Thyroid gland (tissue), 4 donors: ENCODE measurements at regions not wholly inside any gene's neighbourhood (a gene's known extent, or its start where the extent isn't known, plus 50 kb on each side); places are given as distances from the start of the nearest gene placed in this dataset.

Experiments
- CTCF ChIP-seq, 6 experiments: fragments of 200-600 bp in 3 of 6; fragments of 450-650 bp in 3 of 6; sonication (generic) in 3 of 6; IDR thresholded peaks; one replicate each; pipeline ENCODE4 v1.5.1; 2016 to 2019; ENCODE audit warnings: antibody characterized with exemption in 6 of 6, mild to moderate bottlenecking in 2 of 6, inconsistent platforms in 1 of 6, moderate library complexity in 1 of 6
- POLR2A ChIP-seq, 2 donors: fragments of 450-650 bp; IDR thresholded peaks; one replicate each; pipeline ENCODE4 v1.6.1; 2017; ENCODE audit warnings: antibody characterized with exemption in 2 of 2, mild to moderate bottlenecking in 2 of 2, moderate library complexity in 1 of 2

GRCh38 chr15:70200511-70201424, 103.1 kb upstream of the TLE3 start:
- no peak for TF ChIP-seq CTCF (IDR thresholded peaks at IDR 0.05)
- TF ChIP-seq POLR2A (IDR thresholded peaks at IDR 0.05), result no peak
